H9 (cell line): ENCODE measurements at regions not wholly inside any gene's neighbourhood (a gene's known extent, or its start where the extent isn't known, plus 50 kb on each side); places are given as distances from the start of the nearest gene placed in this dataset.

Source experiments
- DNase-seq: peaks from one replicate; pipeline ENCODE4 v3.0.0-alpha.2; 2017
- H2AFZ ChIP-seq: one replicate; pipeline ENCODE4 v1.6.1; 2013; ENCODE audit warnings: mild to moderate bottlenecking, low read length, control low read depth, moderate library complexity
- H2AK5ac ChIP-seq: 2 replicates; pipeline ENCODE4 v1.6.1; 2013; ENCODE audit warnings: low read length, control low read depth, mixed read lengths; ENCODE audit not compliant: insufficient read length
- H2BK120ac ChIP-seq: one replicate; pipeline ENCODE4 v1.6.1; 2013; ENCODE audit warnings: low read depth, mild to moderate bottlenecking, low read length, control low read depth, inconsistent platforms; ENCODE audit not compliant: poor library complexity, severe bottlenecking
- H2BK12ac ChIP-seq: 2 replicates; pipeline ENCODE4 v1.6.1; 2013; ENCODE audit warnings: low read length, control low read depth, mixed read lengths, low read depth; ENCODE audit not compliant: insufficient read length
- H2BK15ac ChIP-seq: 2 replicates; pipeline ENCODE4 v1.6.1; 2013; ENCODE audit warnings: low read depth, low read length, control low read depth
- H2BK20ac ChIP-seq: one replicate; pipeline ENCODE4 v1.6.1; 2013; ENCODE audit warnings: low read depth, mild to moderate bottlenecking, low read length, control low read depth, inconsistent platforms; ENCODE audit not compliant: poor library complexity, severe bottlenecking
- H2BK5ac ChIP-seq: 2 replicates; pipeline ENCODE4 v1.6.1; 2013; ENCODE audit warnings: low read length, control low read depth, mixed read lengths; ENCODE audit not compliant: insufficient read length
- H3K14ac ChIP-seq: 2 replicates; pipeline ENCODE4 v1.6.1; 2013; ENCODE audit warnings: low read length, control low read depth; ENCODE audit not compliant: insufficient read depth
- H3K18ac ChIP-seq: 2 replicates; pipeline ENCODE4 v1.6.1; 2013; ENCODE audit warnings: low read depth, mild to moderate bottlenecking, mixed read lengths, low read length, control low read depth; ENCODE audit not compliant: insufficient read length
- H3K23ac ChIP-seq: 2 replicates; pipeline ENCODE4 v1.6.1; 2013; ENCODE audit warnings: low read length, control low read depth, mixed read lengths, low read depth; ENCODE audit not compliant: insufficient read length
- H3K23me2 ChIP-seq: 2 replicates; pipeline ENCODE4 v1.6.1; 2013; ENCODE audit warnings: low read depth, mild to moderate bottlenecking, mixed read lengths, low read length, control low read depth; ENCODE audit not compliant: insufficient read length, poor library complexity, severe bottlenecking
- H3K27ac ChIP-seq: 2 replicates; pipeline ENCODE4 v1.5.1; 2013; ENCODE audit warnings: low read length, control low read depth, mixed read lengths, low read depth; ENCODE audit not compliant: insufficient read length
- H3K27me3 ChIP-seq: 2 replicates; pipeline ENCODE4 v1.6.1; 2013; ENCODE audit warnings: low read length, control low read depth, inconsistent platforms; ENCODE audit not compliant: insufficient read depth
- H3K4ac ChIP-seq: 2 replicates; pipeline ENCODE4 v1.6.1; 2013; ENCODE audit warnings: low read depth, mild to moderate bottlenecking, control low read depth, inconsistent platforms, low read length, moderate library complexity
- H3K4me1 ChIP-seq: 2 replicates; pipeline ENCODE4 v1.6.1; 2013; ENCODE audit warnings: low read length, control low read depth, inconsistent platforms; ENCODE audit not compliant: insufficient read depth
- H3K4me2 ChIP-seq: 2 replicates; pipeline ENCODE4 v1.6.1; 2013; ENCODE audit warnings: low read length, control low read depth, mixed read lengths; ENCODE audit not compliant: insufficient read length, insufficient read depth
- H3K56ac ChIP-seq: 2 replicates; pipeline ENCODE4 v1.6.1; 2013; ENCODE audit warnings: low read depth, mild to moderate bottlenecking, mixed read lengths, low read length, control low read depth; ENCODE audit not compliant: insufficient read length
- H3K79me1 ChIP-seq: 2 replicates; pipeline ENCODE4 v1.6.1; 2013; ENCODE audit warnings: low read depth, mild to moderate bottlenecking, moderate library complexity, low read length, control low read depth, inconsistent platforms; ENCODE audit not compliant: insufficient read depth, poor library complexity, severe bottlenecking
- H3K79me2 ChIP-seq: 2 replicates; pipeline ENCODE4 v1.6.1; 2013; ENCODE audit warnings: low read length, control low read depth, inconsistent platforms; ENCODE audit not compliant: insufficient read depth
- H3K9ac ChIP-seq: 2 replicates; pipeline ENCODE4 v1.6.1; 2013; ENCODE audit warnings: low read length, control low read depth, mixed read lengths; ENCODE audit not compliant: insufficient read length; ENCODE audit errors: extremely low read depth
- H3K9me3 ChIP-seq: one replicate; pipeline ENCODE4 v1.6.1; 2013; ENCODE audit warnings: low read depth, low read length, inconsistent platforms; ENCODE audit not compliant: control insufficient read depth
- H3T11ph ChIP-seq: one replicate; pipeline ENCODE4 v1.6.1; 2013; ENCODE audit warnings: mild to moderate bottlenecking, low read length, control low read depth, inconsistent platforms
- H4K20me1 ChIP-seq: one replicate; pipeline ENCODE4 v1.6.1; 2013; ENCODE audit not compliant: control insufficient read depth, insufficient read length, insufficient read depth
- H4K5ac ChIP-seq: 2 replicates; pipeline ENCODE4 v1.6.1; 2013; ENCODE audit warnings: low read depth, mild to moderate bottlenecking, mixed read lengths, low read length, control low read depth; ENCODE audit not compliant: insufficient read length
- H4K8ac ChIP-seq: replicated peaks from 2 replicates; pipeline ENCODE4 v1.6.1; 2013; ENCODE audit warnings: low read length, control low read depth, mixed read lengths, low read depth; ENCODE audit not compliant: insufficient read length
- H4K91ac ChIP-seq: 2 replicates; pipeline ENCODE4 v1.6.1; 2013; ENCODE audit warnings: low read depth, mild to moderate bottlenecking, moderate library complexity, mixed read lengths, low read length, control low read depth; ENCODE audit not compliant: insufficient read length
- H3K27ac Mint-ChIP-seq, 3 experiments: 2 replicates in 2 of 3; 3 replicates in 1 of 3; pipeline ENCODE4 v1.8.0; 2020 to 2021; ENCODE audit warnings: mixed read lengths in 3 of 3, mild to moderate bottlenecking in 1 of 3, moderate library complexity in 1 of 3
- H3K27me3 Mint-ChIP-seq: 2 replicates; pipeline ENCODE4 v1.8.0; 2021; ENCODE audit warnings: low read depth, mild to moderate bottlenecking, moderate library complexity, mixed read lengths
- H3K36me3 Mint-ChIP-seq, 3 experiments: 2 replicates in 2 of 3; 3 replicates in 1 of 3; pipeline ENCODE4 v1.8.0; 2020 to 2021; ENCODE audit warnings: low read depth in 3 of 3, mixed read lengths in 3 of 3; ENCODE audit not compliant: insufficient read depth in 1 of 3
- H3K4me1 Mint-ChIP-seq, 2 experiments: 2 replicates each; pipeline ENCODE4 v1.8.0; 2020; ENCODE audit warnings: mixed read lengths in 2 of 2
- H3K4me3 Mint-ChIP-seq, 2 experiments: 2 replicates in 1 of 2; 3 replicates in 1 of 2; pipeline ENCODE4 v1.8.0; 2020 to 2021; ENCODE audit warnings: mild to moderate bottlenecking in 2 of 2, mixed read lengths in 2 of 2, moderate library complexity in 1 of 2
- H3K9me3 Mint-ChIP-seq, 2 experiments: 2 replicates in 1 of 2; 3 replicates in 1 of 2; pipeline ENCODE4 v1.8.0; 2020; ENCODE audit warnings: mild to moderate bottlenecking in 2 of 2, mixed read lengths in 2 of 2, moderate library complexity in 1 of 2
- WGBS: extraction: QIAGEN DNeasy Blood & Tissue Kit; methylation state at CpG from one replicate; pipeline ENCODE4 v1.1.7; 2013; ENCODE audit warnings: missing lambda C conversion rate, low lambda C conversion rate, mixed read lengths; ENCODE audit not compliant: insufficient read length; ENCODE audit errors: extremely low coverage; 5-methylcytosine and 5-hydroxymethylcytosine counted together
- TF ChIP-seq, protein P1 (sequence below): fragments of 200-600 bp; sonication (generic); conservative IDR thresholded peaks from 3 replicates; pipeline ENCODE4 v1.8.0; 2021; ENCODE audit warnings: antibody characterized with exemption, mild to moderate bottlenecking

DNA sequence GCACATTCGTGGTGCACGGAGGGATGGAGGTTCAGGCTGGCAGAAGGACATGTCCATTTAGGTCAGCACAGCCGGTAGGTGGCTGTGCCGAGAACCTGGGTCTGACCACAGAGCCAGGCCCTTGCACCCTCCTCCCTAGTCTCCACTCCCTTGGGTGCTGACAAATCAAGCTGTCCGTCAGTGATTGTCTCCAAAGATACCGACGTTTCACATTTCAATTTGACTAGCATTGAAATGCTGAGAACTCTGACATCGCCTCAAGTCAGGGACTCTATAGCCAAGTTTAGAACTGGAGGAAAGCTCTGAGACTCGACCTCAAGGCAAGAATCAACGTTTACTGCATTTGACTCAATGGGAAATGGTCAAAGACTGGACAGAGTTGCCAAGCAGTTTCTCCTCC is 1321.1 kb downstream of the TBC1D22A start:
- peaks cover 3% of the 10 kb centered on the region for H3K27me3 Mint-ChIP-seq
- Histone ChIP-seq H3K4me1 (no peaks in the 10 kb centered on the region), H3K79me2 (no peaks in the 10 kb centered on the region), H4K8ac (no peak overlapping the region), H3K27me3 (no peaks in the 10 kb centered on the region), H3K27ac (no peak overlapping the region), H3K23ac (no peak overlapping the region), H3K56ac (no peak overlapping the region), H3K9ac (no peak overlapping the region), H3K79me1 (no peaks in the 10 kb centered on the region), H2BK5ac (no peak overlapping the region), H2AFZ (no peak overlapping the region), H3T11ph (no peak overlapping the region), H3K14ac (no peak overlapping the region), H3K23me2 (no peaks in the 10 kb centered on the region), H2BK20ac (no peak overlapping the region), H3K4ac (no peak overlapping the region), H2BK12ac (no peak overlapping the region), H3K9me3 (no peaks in the 10 kb centered on the region), H3K18ac (no peak overlapping the region), H2BK120ac (no peak overlapping the region), H2BK15ac (no peak overlapping the region), H4K91ac (no peak overlapping the region), H4K5ac (no peak overlapping the region), H4K20me1 (no peaks in the 10 kb centered on the region), H2AK5ac (no peak overlapping the region), H3K4me2 (no peak overlapping the region)
- H3K36me3 Mint-ChIP-seq = no peaks in the 10 kb centered on the region
- H3K27ac Mint-ChIP-seq = no peak overlapping the region
- WGBS = no CpG with 5 or more reads among the region's 10 CpGs
- H3K4me1 Mint-ChIP-seq = peaks cover 30 to 37% of the 10 kb centered on the region in 2 experiments
- H3K9me3 Mint-ChIP-seq = no peaks in the 10 kb centered on the region
- no peak for DNase-seq
- H3K4me3 Mint-ChIP-seq = no peak overlapping the region
- TF ChIP-seq, protein P1, sequence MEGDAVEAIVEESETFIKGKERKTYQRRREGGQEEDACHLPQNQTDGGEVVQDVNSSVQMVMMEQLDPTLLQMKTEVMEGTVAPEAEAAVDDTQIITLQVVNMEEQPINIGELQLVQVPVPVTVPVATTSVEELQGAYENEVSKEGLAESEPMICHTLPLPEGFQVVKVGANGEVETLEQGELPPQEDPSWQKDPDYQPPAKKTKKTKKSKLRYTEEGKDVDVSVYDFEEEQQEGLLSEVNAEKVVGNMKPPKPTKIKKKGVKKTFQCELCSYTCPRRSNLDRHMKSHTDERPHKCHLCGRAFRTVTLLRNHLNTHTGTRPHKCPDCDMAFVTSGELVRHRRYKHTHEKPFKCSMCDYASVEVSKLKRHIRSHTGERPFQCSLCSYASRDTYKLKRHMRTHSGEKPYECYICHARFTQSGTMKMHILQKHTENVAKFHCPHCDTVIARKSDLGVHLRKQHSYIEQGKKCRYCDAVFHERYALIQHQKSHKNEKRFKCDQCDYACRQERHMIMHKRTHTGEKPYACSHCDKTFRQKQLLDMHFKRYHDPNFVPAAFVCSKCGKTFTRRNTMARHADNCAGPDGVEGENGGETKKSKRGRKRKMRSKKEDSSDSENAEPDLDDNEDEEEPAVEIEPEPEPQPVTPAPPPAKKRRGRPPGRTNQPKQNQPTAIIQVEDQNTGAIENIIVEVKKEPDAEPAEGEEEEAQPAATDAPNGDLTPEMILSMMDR = no peak
